Hippocampal formation (tissue), 2 donors: ENCODE measurements at regions not wholly inside any gene's neighbourhood (a gene's known extent, or its start where the extent isn't known, plus 50 kb on each side); places are given as distances from the start of the nearest gene placed in this dataset.

Source experiments
- DNase-seq, 2 donors: peaks; one replicate each; lab custom pipeline; 2025; lab: John Stamatoyannopoulos, UW

- no peak for DNase-seq
These were observed 124.2 kb downstream of the SIK1 start for GRCh38 chr21:43302769-43303168.

GRCh38 chr21:43302062-43302700 is 124.8 kb downstream of the SIK1 start:
- DNase-seq: no peak

- no peak for DNase-seq
These were observed 125.4 kb downstream of the SIK1 start for GRCh38 chr21:43301409-43302061.

GRCh38 chr21:43300496-43301408 is 126.2 kb downstream of the SIK1 start:
- DNase-seq: no peak

- DNase-seq: no peak
These were observed 127.3 kb downstream of the SIK1 start for GRCh38 chr21:43299441-43300277.

- no peak for DNase-seq
These were observed 128.1 kb downstream of the SIK1 start for GRCh38 chr21:43298546-43299440.

- DNase-seq: no peak
These were observed 128.9 kb downstream of the SIK1 start for GRCh38 chr21:43297989-43298388.

GRCh38 chr21:43297391-43297981 is 128.7 kb downstream of the CRYAA start:
- no peak for DNase-seq

GRCh38 chr21:43295066-43295958 is 126.5 kb downstream of the CRYAA start:
- DNase-seq: no peak

GRCh38 chr21:43294194-43294902 is 125.5 kb downstream of the CRYAA start:
- no peak for DNase-seq

- DNase-seq: no peak
These were observed 124.0 kb downstream of the CRYAA start for GRCh38 chr21:43292866-43293142.

GRCh38 chr21:43292041-43292865 is 123.4 kb downstream of the CRYAA start:
- no peak for DNase-seq

GRCh38 chr21:43291347-43291950 is 122.6 kb downstream of the CRYAA start:
- no peak for DNase-seq

GRCh38 chr21:43290421-43291346 is 121.9 kb downstream of the CRYAA start:
- no peak for DNase-seq

- DNase-seq: no peak
These were observed 121.2 kb downstream of the CRYAA start for GRCh38 chr21:43289966-43290365.

GRCh38 chr21:43289442-43289841 is 120.6 kb downstream of the CRYAA start:
- DNase-seq: no peak
